PC-3 (cell line): ENCODE measurements at regions not wholly inside any gene's neighbourhood (a gene's known extent, or its start where the extent isn't known, plus 50 kb on each side); places are given as distances from the start of the nearest gene placed in this dataset.

Experiments used
- ATAC-seq: fragments of 200-7000 bp; cut with Tn5 transposase; 2 replicates; pipeline ENCODE4 v1.9.1; 2020; ENCODE audit warnings: mild to moderate bottlenecking, moderate library complexity
- BruUV-seq: library from RNA; stranded (reverse); fragments of 400-500 nt; replicated peaks from 2 replicates; lab custom pipeline; 2021; lab: Mats Ljungman, UMichigan
- CTCF ChIA-PET: fragments of 300-600 bp; sonication (Branson Sonifier 250); formaldehyde crosslinking; loops from one replicate; lab custom pipeline; 2022; ENCODE audit warnings: antibody characterized with exemption; lab: Charles Lee
- POLR2A ChIA-PET: fragments of 300-600 bp; sonication (Branson Sonifier 250); formaldehyde crosslinking; loops from one replicate; lab custom pipeline; 2022; ENCODE audit warnings: antibody characterized with exemption; ENCODE audit not compliant: unreplicated experiment; lab: Charles Lee
- DNase-seq: peaks from one replicate; pipeline ENCODE4 v3.0.0-alpha.2; 2015
- H2AFZ ChIP-seq: fragments of 300-600 bp; sonication (generic); 2 replicates; pipeline ENCODE4 v1.6.0; 2016; ENCODE audit warnings: antibody characterized with exemption, low read length
- H3F3A ChIP-seq: fragments of 300-600 bp; sonication (generic); one replicate; pipeline ENCODE4 v1.6.0; 2017; ENCODE audit warnings: antibody characterized with exemption, low read length, control low read depth, mild to moderate bottlenecking; ENCODE audit not compliant: unreplicated experiment
- H3K27ac ChIP-seq: fragments of 300-600 bp; sonication (generic); 2 replicates; pipeline ENCODE4 v1.5.1; 2016; ENCODE audit warnings: mild to moderate bottlenecking, low read length
- H3K27me3 ChIP-seq: fragments of 300-600 bp; sonication (generic); 2 replicates; pipeline ENCODE4 v1.6.1; 2016; ENCODE audit warnings: low read length, mixed read lengths
- H3K36me3 ChIP-seq: fragments of 300-600 bp; sonication (generic); 2 replicates; pipeline ENCODE4 v1.6.1; 2016; ENCODE audit warnings: low read depth, mixed run types, low read length, mixed read lengths
- H3K4me1 ChIP-seq: fragments of 300-600 bp; sonication (generic); 2 replicates; pipeline ENCODE4 v1.5.1; 2016; ENCODE audit warnings: low read length; ENCODE audit not compliant: insufficient read depth
- H3K4me2 ChIP-seq: fragments of 300-600 bp; sonication (generic); 2 replicates; pipeline ENCODE4 v1.6.0; 2016; ENCODE audit warnings: low read length
- H3K4me3 ChIP-seq: fragments of 300-600 bp; sonication (generic); 2 replicates; pipeline ENCODE4 v1.5.1; 2016; ENCODE audit warnings: mild to moderate bottlenecking, low read length, mixed read lengths
- H3K79me2 ChIP-seq: fragments of 300-600 bp; sonication (generic); 2 replicates; pipeline ENCODE4 v1.6.1; 2017; ENCODE audit warnings: low read length, mixed read lengths
- H3K9ac ChIP-seq: fragments of 300-600 bp; sonication (generic); 2 replicates; pipeline ENCODE4 v1.6.0; 2016; ENCODE audit warnings: mild to moderate bottlenecking, low read length
- H3K9me2 ChIP-seq: fragments of 300-600 bp; sonication (generic); replicated peaks from 2 replicates; pipeline ENCODE4 v1.6.1; 2016; ENCODE audit warnings: mixed run types, low read length, mixed read lengths
- H3K9me3 ChIP-seq: fragments of 300-600 bp; sonication (generic); 2 replicates; pipeline ENCODE4 v1.6.1; 2016; ENCODE audit warnings: low read length, mixed read lengths
- H4K20me1 ChIP-seq: fragments of 300-600 bp; sonication (generic); 2 replicates; pipeline ENCODE4 v1.6.1; 2016; ENCODE audit warnings: low read length, mixed read lengths
- CTCF ChIP-seq: fragments of 300-600 bp; sonication (generic); conservative IDR thresholded peaks from 2 replicates; pipeline ENCODE4 v1.5.1; 2017; ENCODE audit warnings: antibody characterized with exemption, low read depth, mild to moderate bottlenecking, low read length
- EZH2 ChIP-seq: fragments of 300-600 bp; sonication (generic); IDR thresholded peaks from one replicate; pipeline ENCODE4 v1.6.1; 2017; ENCODE audit warnings: antibody characterized with exemption, mild to moderate bottlenecking, low read length; ENCODE audit not compliant: unreplicated experiment
- EZH2phosphoT487 ChIP-seq: fragments of 300-600 bp; sonication (generic); IDR thresholded peaks from 2 replicates; pipeline ENCODE4 v1.6.1; 2018; ENCODE audit warnings: mild to moderate bottlenecking, antibody characterized with exemption, low read length, borderline replicate concordance
- intact Hi-C: fragments of 100-400 bp; cut with micrococcal nuclease; formaldehyde crosslinking; loops from 2 replicates; pipeline ENCODE4 v1.9.0; 2023

GRCh38 chr6:100240798-100241197, 223.9 kb downstream of the SIM1 start:
- H3K4me3 ChIP-seq: no peak overlapping the region
- no peaks in the 10 kb centered on the region for H3F3A ChIP-seq
- H3K36me3 ChIP-seq: no peaks in the 10 kb centered on the region
- intact Hi-C loops: no loop called here
- H3K79me2 ChIP-seq: no peaks in the 10 kb centered on the region
- 0 out of 2 replicates have a peak overlapping the region, but pooled peaks have one; percentile 14 for H3K27ac ChIP-seq
- ChIA-PET CTCF (no interaction called here), POLR2A (no interaction called here)
- peak; percentile 61; the same call in 1 of the 2 replicates for ATAC-seq
- H3K4me1 ChIP-seq: peaks cover 17% of the 10 kb centered on the region
- no peaks in the 10 kb centered on the region for H3K9me2 ChIP-seq
- DNase-seq: peak; percentile 56
- H3K27me3 ChIP-seq: no peaks in the 10 kb centered on the region
- TF ChIP-seq CTCF (no peak), EZH2 (no peak), EZH2phosphoT487 (no peak)
- no peaks in the 10 kb centered on the region for H3K9me3 ChIP-seq
- no peak overlapping the region for H3K9ac ChIP-seq
- no peak overlapping the region for H3K4me2 ChIP-seq
- H4K20me1 ChIP-seq: no peaks in the 10 kb centered on the region
- no TSS peak for BruUV-seq
- no peak overlapping the region for H2AFZ ChIP-seq

- Histone ChIP-seq H3K9ac (no peak overlapping the region), H3K27ac (no peak overlapping the region), H4K20me1 (no peaks in the 10 kb centered on the region), H3K4me1 (peaks cover 34% of the 10 kb centered on the region), H2AFZ (no peak overlapping the region), H3K79me2 (no peaks in the 10 kb centered on the region), H3F3A (no peaks in the 10 kb centered on the region), H3K4me2 (no peak overlapping the region), H3K9me2 (no peaks in the 10 kb centered on the region), H3K36me3 (no peaks in the 10 kb centered on the region), H3K9me3 (no peaks in the 10 kb centered on the region), H3K4me3 (no peak overlapping the region), H3K27me3 (no peaks in the 10 kb centered on the region)
- no TSS peak for BruUV-seq
- CTCF ChIA-PET: no interaction called here
- POLR2A ChIA-PET: no interaction called here
- ATAC-seq (no peak), DNase-seq (no peak)
- intact Hi-C loops: loop anchor here (10.0 kb wide), 1 partner anchor 237 kb away; no protein-coding TSS in a partner anchor
- no peak for TF ChIP-seq EZH2phosphoT487
- TF ChIP-seq EZH2: no peak
- no peak for TF ChIP-seq CTCF
These were observed 226.9 kb downstream of the SIM1 start for GRCh38 chr6:100237821-100238220.

GRCh38 chr6:100236389-100236788, 228.3 kb downstream of the SIM1 start:
- Histone ChIP-seq H3K4me1 (peaks cover 37% of the 10 kb centered on the region), H3K27ac (no peak overlapping the region), H3K36me3 (no peaks in the 10 kb centered on the region), H3F3A (no peaks in the 10 kb centered on the region), H3K27me3 (no peaks in the 10 kb centered on the region), H3K79me2 (no peaks in the 10 kb centered on the region), H3K4me3 (no peak overlapping the region), H3K4me2 (no peak overlapping the region), H3K9me3 (no peaks in the 10 kb centered on the region), H2AFZ (no peak overlapping the region), H3K9me2 (no peaks in the 10 kb centered on the region), H4K20me1 (no peaks in the 10 kb centered on the region), H3K9ac (no peak overlapping the region)
- ChIA-PET POLR2A (no interaction called here), CTCF (no interaction called here)
- ATAC-seq (no peak), DNase-seq (no peak)
- BruUV-seq: no TSS peak
- TF ChIP-seq EZH2 (no peak), CTCF (no peak), EZH2phosphoT487 (no peak)
- intact Hi-C loops: loop anchor here (10.0 kb wide), 1 partner anchor 238 kb away; no protein-coding TSS in a partner anchor
